Gastroesophageal sphincter (tissue), 4 donors: ENCODE measurements at regions not wholly inside any gene's neighbourhood (a gene's known extent, or its start where the extent isn't known, plus 50 kb on each side); places are given as distances from the start of the nearest gene placed in this dataset.

Source experiments
- ATAC-seq: fragments of 150-250 bp; one replicate; pipeline ENCODE4 v1.9.1; 2016; ENCODE audit warnings: mild to moderate bottlenecking, moderate library complexity
- H3K27ac ChIP-seq, 4 donors: fragments of 200-600 bp; sonication (generic) in 3 of 4; 1 replicate in 3 of 4; 2 replicates in 1 of 4; pipeline ENCODE4 v1.5.1; 2016 to 2019
- H3K27me3 ChIP-seq: fragments of 200-600 bp; sonication (generic); one replicate; pipeline ENCODE4 v1.5.1; 2019
- H3K36me3 ChIP-seq, 2 donors: fragments of 200-600 bp; sonication (generic); one replicate each; pipeline ENCODE4 v1.5.1; 2019; ENCODE audit warnings: control low read depth in 1 of 2
- H3K4me1 ChIP-seq, 3 donors: fragments of 200-600 bp; sonication (generic); 1 replicate in 2 of 3; 2 replicates in 1 of 3; pipeline ENCODE4 v1.5.1; 2016 to 2019; ENCODE audit warnings: control low read depth in 2 of 3
- H3K4me3 ChIP-seq, 2 donors: fragments of 200-600 bp; sonication (generic); one replicate each; pipeline ENCODE4 v1.5.1; 2019; ENCODE audit warnings: mild to moderate bottlenecking in 1 of 2, moderate library complexity in 1 of 2
- H3K9me3 ChIP-seq, 3 donors: fragments of 200-600 bp; sonication (generic); one replicate each; pipeline ENCODE4 v1.5.1; 2017 to 2019; ENCODE audit warnings: control low read depth in 2 of 3
- CTCF ChIP-seq, 4 experiments: fragments of 200-600 bp in 2 of 4; fragments of 450-650 bp in 2 of 4; sonication (generic) in 1 of 4; IDR thresholded peaks; one replicate each; pipeline ENCODE4 v1.5.1; 2017 to 2019; ENCODE audit warnings: antibody characterized with exemption in 4 of 4, mild to moderate bottlenecking in 2 of 4, moderate library complexity in 2 of 4
- EP300 ChIP-seq: sonication (generic); formaldehyde crosslinking; IDR thresholded peaks from one replicate; pipeline ENCODE4 v1.6.1; 2017; ENCODE audit warnings: antibody characterized with exemption, mild to moderate bottlenecking
- POLR2A ChIP-seq, 2 donors: fragments of 450-650 bp; IDR thresholded peaks; one replicate each; pipeline ENCODE4 v1.6.1; 2017; ENCODE audit warnings: antibody characterized with exemption in 2 of 2, mild to moderate bottlenecking in 2 of 2, moderate library complexity in 1 of 2
- POLR2AphosphoS5 ChIP-seq: sonication (generic); formaldehyde crosslinking; IDR thresholded peaks from one replicate; pipeline ENCODE4 v1.6.1; 2017; ENCODE audit warnings: antibody characterized with exemption
- WGBS, 2 donors: methylation state at CpG; one replicate each; pipeline ENCODE4 v1.1.5; 2018; ENCODE audit warnings: low coverage in 1 of 2; 5-methylcytosine and 5-hydroxymethylcytosine counted together

GRCh38 chr6:137403443-137403842, 90.8 kb downstream of the OLIG3 start:
- H3K4me1 ChIP-seq, result no peaks in the 10 kb centered on the region
- no peaks in the 10 kb centered on the region for H3K36me3 ChIP-seq
- no peak overlapping the region for H3K27ac ChIP-seq
- WGBS, 2 donors, result 80 to 92% methylated on average over 1 to 6 of the region's 6 CpGs
- ATAC-seq, result no peak
- H3K4me3 ChIP-seq, result no peak overlapping the region
- no peaks in the 10 kb centered on the region for H3K27me3 ChIP-seq
- H3K9me3 ChIP-seq, result peaks cover 0 to 4% (median 0%) of the 10 kb centered on the region in 3 donors
- TF ChIP-seq POLR2A (IDR thresholded peaks at IDR 0.05), result no peak
- no peak for TF ChIP-seq EP300
- TF ChIP-seq POLR2AphosphoS5, result no peak
- TF ChIP-seq CTCF (IDR thresholded peaks at IDR 0.05), result no peak

GRCh38 chr6:137402143-137402680, 92.0 kb downstream of the OLIG3 start:
- H3K27me3 ChIP-seq, result no peaks in the 10 kb centered on the region
- no peaks in the 10 kb centered on the region for H3K4me1 ChIP-seq
- H3K36me3 ChIP-seq, result no peaks in the 10 kb centered on the region
- H3K27ac ChIP-seq, result no peak overlapping the region
- no peak for TF ChIP-seq POLR2AphosphoS5
- TF ChIP-seq POLR2A (IDR thresholded peaks at IDR 0.05), result no peak
- no peak for TF ChIP-seq EP300
- no peak for TF ChIP-seq CTCF (IDR thresholded peaks at IDR 0.05)
- 54 to 78% methylated on average over 2 of the region's 2 CpGs for WGBS, 2 donors
- no peak for ATAC-seq
- no peak overlapping the region for H3K4me3 ChIP-seq
- peaks cover 0 to 4% (median 0%) of the 10 kb centered on the region in 3 donors for H3K9me3 ChIP-seq

GRCh38 chr6:137401088-137401487, 93.1 kb downstream of the OLIG3 start:
- Histone ChIP-seq H3K27me3 (no peaks in the 10 kb centered on the region), H3K4me3 (no peak overlapping the region), H3K9me3 (no peaks in the 10 kb centered on the region), H3K4me1 (no peaks in the 10 kb centered on the region), H3K36me3 (no peaks in the 10 kb centered on the region), H3K27ac (no peak overlapping the region)
- no peak for TF ChIP-seq POLR2A (IDR thresholded peaks at IDR 0.05)
- 83 to 84% methylated on average over 4 of the region's 4 CpGs for WGBS, 2 donors
- no peak for ATAC-seq

GRCh38 chr6:137399881-137400443, 94.2 kb downstream of the OLIG3 start:
- Histone ChIP-seq H3K9me3 (no peaks in the 10 kb centered on the region), H3K36me3 (no peaks in the 10 kb centered on the region), H3K4me3 (no peak overlapping the region), H3K27ac (no peak overlapping the region), H3K4me1 (no peaks in the 10 kb centered on the region), H3K27me3 (no peaks in the 10 kb centered on the region)
- ATAC-seq, result no peak
- TF ChIP-seq POLR2AphosphoS5 (no peak), EP300 (no peak), CTCF (IDR thresholded peaks at IDR 0.05) (no peak), POLR2A (IDR thresholded peaks at IDR 0.05) (no peak)
- WGBS, 2 donors, result 74 to 81% methylated on average over 7 to 9 of the region's 9 CpGs

- TF ChIP-seq POLR2AphosphoS5 (no peak), POLR2A (IDR thresholded peaks at IDR 0.05) (no peak), CTCF (IDR thresholded peaks at IDR 0.05) (no peak), EP300 (no peak)
- H3K27ac ChIP-seq, result no peak overlapping the region
- H3K27me3 ChIP-seq, result no peaks in the 10 kb centered on the region
- no peak for ATAC-seq
- no peaks in the 10 kb centered on the region for H3K36me3 ChIP-seq
- H3K4me1 ChIP-seq, result no peaks in the 10 kb centered on the region
- H3K9me3 ChIP-seq, result no peaks in the 10 kb centered on the region
- WGBS, 2 donors, result 70 to 77% methylated on average over 3 of the region's 3 CpGs
- H3K4me3 ChIP-seq, result no peak overlapping the region
Measured at GRCh38 chr6:137395316-137395715, 98.9 kb downstream of the OLIG3 start.
